ENCODE measurements at regions not wholly inside any gene's neighbourhood (a gene's known extent, or its start where the extent isn't known, plus 50 kb on each side); places are given as distances from the start of the nearest gene placed in this dataset.
A peak's percentile ranks its signal among the peaks of the same experiment; 100 is the strongest.

DNA sequence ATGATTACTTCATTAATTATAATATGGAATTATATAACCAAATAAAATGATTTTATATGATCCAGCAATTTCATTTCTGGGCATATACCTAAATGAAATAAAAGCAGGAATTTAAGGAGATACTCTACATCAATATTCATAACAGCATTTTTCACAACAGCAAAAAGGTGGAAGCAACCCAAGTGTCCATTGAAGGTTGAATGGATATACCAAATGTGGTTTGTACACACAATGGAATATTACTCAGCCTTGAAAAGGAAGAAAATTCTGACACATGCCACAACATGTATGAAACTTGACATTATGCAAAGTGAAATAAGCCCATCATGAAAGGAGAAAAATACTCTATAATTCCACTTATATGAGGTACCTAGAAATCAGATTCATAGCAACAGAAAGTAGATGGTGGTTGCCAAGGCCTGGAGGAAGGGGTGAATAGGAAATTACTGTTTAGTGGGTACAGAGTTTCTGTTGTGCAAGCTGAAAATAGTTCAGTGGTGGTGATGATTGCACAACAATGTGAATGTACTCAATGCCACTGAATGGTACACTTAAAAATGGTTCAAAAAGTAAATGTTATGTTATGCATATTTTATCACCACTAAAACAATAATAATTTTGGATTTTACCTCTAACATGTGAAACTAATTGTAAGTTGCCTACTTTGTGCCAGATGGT lies 471.5 kb downstream of the SPRY1 start:
- H3K4me1 ChIP-seq, result peaks cover 31% of the 10 kb centered on the region
- no peaks in the 10 kb centered on the region for H3K36me3 ChIP-seq
- no peak overlapping the region for H3K4me3 ChIP-seq
- H3K27me3 ChIP-seq (ENCODE audit: low read depth), result no peaks in the 10 kb centered on the region
- intact Hi-C loops (cut with micrococcal nuclease), result no loop called here
- TF ChIP-seq, protein P1, sequence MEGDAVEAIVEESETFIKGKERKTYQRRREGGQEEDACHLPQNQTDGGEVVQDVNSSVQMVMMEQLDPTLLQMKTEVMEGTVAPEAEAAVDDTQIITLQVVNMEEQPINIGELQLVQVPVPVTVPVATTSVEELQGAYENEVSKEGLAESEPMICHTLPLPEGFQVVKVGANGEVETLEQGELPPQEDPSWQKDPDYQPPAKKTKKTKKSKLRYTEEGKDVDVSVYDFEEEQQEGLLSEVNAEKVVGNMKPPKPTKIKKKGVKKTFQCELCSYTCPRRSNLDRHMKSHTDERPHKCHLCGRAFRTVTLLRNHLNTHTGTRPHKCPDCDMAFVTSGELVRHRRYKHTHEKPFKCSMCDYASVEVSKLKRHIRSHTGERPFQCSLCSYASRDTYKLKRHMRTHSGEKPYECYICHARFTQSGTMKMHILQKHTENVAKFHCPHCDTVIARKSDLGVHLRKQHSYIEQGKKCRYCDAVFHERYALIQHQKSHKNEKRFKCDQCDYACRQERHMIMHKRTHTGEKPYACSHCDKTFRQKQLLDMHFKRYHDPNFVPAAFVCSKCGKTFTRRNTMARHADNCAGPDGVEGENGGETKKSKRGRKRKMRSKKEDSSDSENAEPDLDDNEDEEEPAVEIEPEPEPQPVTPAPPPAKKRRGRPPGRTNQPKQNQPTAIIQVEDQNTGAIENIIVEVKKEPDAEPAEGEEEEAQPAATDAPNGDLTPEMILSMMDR (IDR thresholded peaks at IDR 0.05; ENCODE audit: borderline replicate concordance), result no peak
- DNase-seq, result no peak
- H3K9me3 ChIP-seq (replicated peaks), result peaks cover 4% of the 10 kb centered on the region
- no peak overlapping the region for H3K27ac ChIP-seq (replicated peaks)

DNA sequence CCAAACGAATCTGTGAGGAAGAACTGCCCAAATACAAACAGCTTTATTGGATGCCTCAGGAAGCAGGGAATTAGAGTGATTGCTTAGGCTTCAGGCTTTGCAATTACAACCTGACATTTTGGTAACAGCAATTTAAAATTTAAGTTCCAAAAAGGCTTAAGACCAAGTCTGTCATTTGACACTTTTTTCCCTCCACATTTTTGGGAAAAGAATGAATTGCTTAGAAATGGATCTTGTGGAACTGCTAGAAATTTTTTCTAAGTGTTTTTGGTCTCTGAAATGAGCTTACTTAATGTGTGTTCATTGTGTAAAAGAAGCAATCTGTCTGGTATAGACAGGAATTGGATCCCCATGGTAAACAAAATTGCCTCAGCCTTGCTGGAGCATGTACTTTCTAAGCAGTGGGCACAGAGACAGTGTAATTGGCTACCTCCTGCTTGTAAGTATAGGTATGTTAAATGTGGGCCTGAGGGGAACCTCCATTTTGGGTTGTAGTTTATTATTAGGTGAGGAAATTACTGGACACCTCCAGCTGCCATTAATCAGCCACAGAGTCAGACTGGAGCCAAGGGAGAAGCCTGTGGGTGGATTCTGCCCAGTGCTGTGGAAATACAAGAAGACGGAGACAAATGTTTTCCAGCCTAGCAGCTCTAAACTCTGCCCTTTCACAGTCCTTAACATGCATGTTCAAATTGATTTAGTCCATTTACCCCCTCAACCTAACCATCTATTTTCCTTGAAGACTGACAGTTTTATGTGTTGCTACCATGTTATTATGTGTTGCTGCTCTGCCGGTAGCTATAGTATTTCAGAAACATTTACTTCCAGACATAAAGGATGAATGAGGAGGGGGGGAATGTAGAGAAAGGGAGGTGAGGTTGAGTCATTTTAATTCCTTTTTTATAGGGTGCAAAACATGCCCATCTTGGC lies 473.0 kb downstream of the SPRY1 start:
- intact Hi-C loops (cut with micrococcal nuclease), result no loop called here
- Histone ChIP-seq H3K9me3 (replicated peaks) (peaks cover 4% of the 10 kb centered on the region), H3K4me1 (peaks cover 31% of the 10 kb centered on the region), H3K27ac (replicated peaks) (peak overlapping the region; percentile 45), H3K27me3 (ENCODE audit: low read depth) (no peaks in the 10 kb centered on the region), H3K4me3 (no peak overlapping the region), H3K36me3 (no peaks in the 10 kb centered on the region)
- no peak for DNase-seq
- TF ChIP-seq, protein P1 (IDR thresholded peaks at IDR 0.05; ENCODE audit: borderline replicate concordance), result no peak

DNA sequence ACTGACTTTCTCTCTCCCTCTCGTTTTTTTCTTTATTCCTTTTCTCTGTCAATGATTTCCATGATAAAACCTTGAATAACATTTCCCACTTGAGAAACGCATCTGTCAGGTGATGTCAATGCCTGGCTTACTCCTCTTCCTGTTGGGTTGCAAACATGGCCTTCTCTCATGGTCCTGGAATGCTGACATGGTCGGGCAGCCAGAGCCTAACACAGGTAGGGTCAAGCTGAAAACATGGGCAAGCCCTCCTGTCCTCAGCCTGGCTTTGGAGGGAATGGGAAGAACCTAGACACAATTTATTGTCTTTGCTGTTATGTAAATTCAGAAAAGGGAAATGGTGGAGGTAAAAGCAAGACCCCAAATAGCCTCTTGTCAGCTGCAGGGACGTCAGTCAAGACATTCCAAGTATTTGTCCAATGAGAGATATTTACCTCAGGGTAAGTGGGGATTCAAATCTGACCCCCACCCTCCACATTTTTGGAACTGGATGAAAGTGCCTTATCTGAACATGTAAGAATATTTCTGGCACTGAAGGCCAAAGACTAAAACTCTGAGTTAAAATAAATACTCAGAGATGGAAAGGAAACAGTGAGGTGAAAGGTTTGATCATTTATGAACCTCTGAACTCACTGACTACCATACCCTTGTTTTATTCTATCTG lies 473.8 kb downstream of the SPRY1 start:
- H3K27ac ChIP-seq (replicated peaks), result peak overlapping the region; percentile 45
- no peak overlapping the region for H3K4me3 ChIP-seq
- TF ChIP-seq, protein P1 (IDR thresholded peaks at IDR 0.05; ENCODE audit: borderline replicate concordance), result no peak
- no peak for DNase-seq
- intact Hi-C loops (cut with micrococcal nuclease), result no loop called here
- peaks cover 4% of the 10 kb centered on the region for H3K9me3 ChIP-seq (replicated peaks)
- peaks cover 31% of the 10 kb centered on the region for H3K4me1 ChIP-seq
- H3K27me3 ChIP-seq (ENCODE audit: low read depth), result no peaks in the 10 kb centered on the region
- H3K36me3 ChIP-seq, result no peaks in the 10 kb centered on the region

DNA sequence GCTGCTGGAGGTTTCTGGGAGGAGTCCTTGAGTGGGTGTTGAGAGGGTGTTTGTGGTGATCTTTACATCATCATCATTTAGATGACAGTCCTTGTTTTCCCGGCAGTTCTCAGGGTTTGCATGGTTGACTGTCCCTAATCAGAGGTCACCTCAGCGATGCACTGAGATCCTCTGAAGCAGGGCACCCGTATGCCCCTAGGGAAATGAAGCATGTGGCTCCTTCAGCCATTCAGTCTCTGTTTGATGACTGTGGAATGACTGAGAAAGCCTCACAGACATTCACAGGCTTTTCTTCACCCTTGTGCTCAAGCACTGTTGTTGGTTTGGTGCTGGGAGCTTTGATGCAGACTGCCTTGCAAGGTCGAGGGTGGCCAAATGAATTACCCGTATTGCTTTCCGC lies 474.7 kb downstream of the SPRY1 start:
- H3K4me3 ChIP-seq, result no peak overlapping the region
- H3K9me3 ChIP-seq (replicated peaks), result peaks cover 4% of the 10 kb centered on the region
- H3K27me3 ChIP-seq (ENCODE audit: low read depth), result no peaks in the 10 kb centered on the region
- peaks cover 32% of the 10 kb centered on the region for H3K4me1 ChIP-seq
- intact Hi-C loops (cut with micrococcal nuclease), result no loop called here
- DNase-seq, result no peak
- peak overlapping the region; percentile 45 for H3K27ac ChIP-seq (replicated peaks)
- no peaks in the 10 kb centered on the region for H3K36me3 ChIP-seq
- TF ChIP-seq, protein P1 (IDR thresholded peaks at IDR 0.05; ENCODE audit: borderline replicate concordance), result no peak

DNA sequence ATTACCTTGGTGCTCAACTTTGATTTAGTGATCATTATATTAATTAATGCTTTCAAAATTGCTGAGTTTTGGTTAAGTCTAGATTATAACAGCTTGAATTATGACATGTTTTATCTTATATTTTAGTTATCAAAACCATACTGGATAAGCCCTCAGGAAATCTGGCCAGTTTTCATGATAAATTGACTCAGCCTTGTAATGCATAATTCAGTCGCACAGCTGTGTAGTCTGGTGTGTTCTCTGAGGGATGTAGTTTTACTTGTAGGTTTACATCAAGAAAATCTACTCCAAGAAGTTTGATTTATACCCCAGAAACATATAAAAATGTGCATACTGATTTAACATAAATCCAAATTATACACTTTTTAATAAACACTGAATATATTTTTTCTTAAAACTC lies 477.5 kb downstream of the SPRY1 start:
- Histone ChIP-seq H3K4me3 (no peak overlapping the region), H3K27me3 (ENCODE audit: low read depth) (no peaks in the 10 kb centered on the region), H3K27ac (replicated peaks) (no peak overlapping the region), H3K9me3 (replicated peaks) (no peaks in the 10 kb centered on the region), H3K4me1 (peaks cover 47% of the 10 kb centered on the region), H3K36me3 (no peaks in the 10 kb centered on the region)
- TF ChIP-seq, protein P1 (IDR thresholded peaks at IDR 0.05; ENCODE audit: borderline replicate concordance), result no peak
- intact Hi-C loops (cut with micrococcal nuclease), result no loop called here
- DNase-seq, result no peak

Measured in left ventricle myocardium inferior (tissue), 1 donor.